SU-DHL-6 (cell line): ENCODE measurements at regions not wholly inside any gene's neighbourhood (a gene's known extent, or its start where the extent isn't known, plus 50 kb on each side); places are given as distances from the start of the nearest gene placed in this dataset.
"Not testable (repeated sequence)": the region's sequence is repeated elsewhere in the genome, so short reads cannot be mapped to it uniquely, and the experiment has no call there.

ENCODE experiments used
- CTCF ChIP-seq: fragments of 200-600 bp; sonication (generic); IDR thresholded peaks from one replicate; pipeline ENCODE4 v1.5.1; 2017; ENCODE audit warnings: antibody characterized with exemption, mild to moderate bottlenecking, low read length, moderate library complexity; ENCODE audit not compliant: insufficient read depth, poor library complexity, severe bottlenecking
- EZH2phosphoT487 ChIP-seq: fragments of 200-600 bp; sonication (generic), shearing (Covaris generic); conservative IDR thresholded peaks from 2 replicates; pipeline ENCODE4 v1.6.1; 2018; ENCODE audit warnings: mild to moderate bottlenecking, antibody characterized with exemption, low read length, moderate library complexity, mixed read lengths

- TF ChIP-seq CTCF, EZH2phosphoT487: not testable (repeated sequence)
Observed at GRCh38 chr22:19660583-19660982, 53.7 kb upstream of the SEPTIN5 start.
